Spleen (tissue), 7 donors: ENCODE measurements at regions not wholly inside any gene's neighbourhood (a gene's known extent, or its start where the extent isn't known, plus 50 kb on each side); places are given as distances from the start of the nearest gene placed in this dataset.
"Not testable (repeated sequence)": the region's sequence is repeated elsewhere in the genome, so short reads cannot be mapped to it uniquely, and the experiment has no call there.

Experiments
- POLR2A ChIP-seq, 3 donors: fragments of 450-650 bp; IDR thresholded peaks; one replicate each; pipeline ENCODE4 v1.5.1; 2017; ENCODE audit warnings: antibody characterized with exemption in 3 of 3, mild to moderate bottlenecking in 1 of 3
- POLR2AphosphoS5 ChIP-seq, 3 donors: sonication (generic); formaldehyde crosslinking; IDR thresholded peaks; one replicate each; pipeline ENCODE4 v1.5.1; 2017; ENCODE audit warnings: antibody characterized with exemption in 3 of 3
- TF ChIP-seq, protein P1 (sequence below), 11 experiments: fragments of 200-600 bp in 7 of 11; fragments of 450-650 bp in 4 of 11; sonication (generic) in 4 of 11; IDR thresholded peaks in 8 of 11; conservative IDR thresholded peaks in 3 of 11; 1 replicate in 7 of 11; 2 replicates in 4 of 11; pipeline versions ENCODE4 v1.4.0 to v1.8.0; 2016 to 2021; ENCODE audit warnings: antibody characterized with exemption in 11 of 11, inconsistent platforms in 4 of 11, mild to moderate bottlenecking in 1 of 11
- donor health status: DM: no; HTN: no; CAD: no; lungs with moderate emphysema.
- donor health status: DM: no; HTN: no; CAD: no.
- donor health status: DM: no; HTN: no; CAD: no.

DNA sequence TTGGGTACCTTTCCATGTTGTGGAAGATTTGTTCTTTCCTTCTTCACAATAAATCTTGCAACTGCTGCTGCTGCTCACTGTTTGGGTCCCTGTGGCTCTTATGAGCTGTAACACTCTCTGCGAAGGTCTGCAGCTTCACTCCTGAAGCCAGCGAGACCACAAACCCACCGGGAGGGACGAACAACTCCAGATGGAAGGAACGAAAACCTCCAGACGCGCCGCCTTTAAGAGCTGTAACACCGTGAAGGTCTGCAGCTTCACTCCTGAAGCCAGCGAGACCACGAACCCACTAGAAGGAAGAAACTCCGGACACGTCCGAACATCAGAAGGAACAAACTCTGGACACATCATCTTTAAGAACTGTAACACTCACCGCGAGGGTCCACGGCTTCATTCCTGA is 1002.8 kb downstream of the GATA3 start:
- TF ChIP-seq POLR2AphosphoS5, POLR2A (IDR thresholded peaks at IDR 0.05): not testable (repeated sequence)
- TF ChIP-seq, protein P1, sequence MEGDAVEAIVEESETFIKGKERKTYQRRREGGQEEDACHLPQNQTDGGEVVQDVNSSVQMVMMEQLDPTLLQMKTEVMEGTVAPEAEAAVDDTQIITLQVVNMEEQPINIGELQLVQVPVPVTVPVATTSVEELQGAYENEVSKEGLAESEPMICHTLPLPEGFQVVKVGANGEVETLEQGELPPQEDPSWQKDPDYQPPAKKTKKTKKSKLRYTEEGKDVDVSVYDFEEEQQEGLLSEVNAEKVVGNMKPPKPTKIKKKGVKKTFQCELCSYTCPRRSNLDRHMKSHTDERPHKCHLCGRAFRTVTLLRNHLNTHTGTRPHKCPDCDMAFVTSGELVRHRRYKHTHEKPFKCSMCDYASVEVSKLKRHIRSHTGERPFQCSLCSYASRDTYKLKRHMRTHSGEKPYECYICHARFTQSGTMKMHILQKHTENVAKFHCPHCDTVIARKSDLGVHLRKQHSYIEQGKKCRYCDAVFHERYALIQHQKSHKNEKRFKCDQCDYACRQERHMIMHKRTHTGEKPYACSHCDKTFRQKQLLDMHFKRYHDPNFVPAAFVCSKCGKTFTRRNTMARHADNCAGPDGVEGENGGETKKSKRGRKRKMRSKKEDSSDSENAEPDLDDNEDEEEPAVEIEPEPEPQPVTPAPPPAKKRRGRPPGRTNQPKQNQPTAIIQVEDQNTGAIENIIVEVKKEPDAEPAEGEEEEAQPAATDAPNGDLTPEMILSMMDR (IDR thresholded peaks at IDR 0.05 in 8 of 11, conservative IDR thresholded peaks at IDR 0.05 in 3 of 11): not testable (repeated sequence)
